A673 (cell line): ENCODE measurements at regions not wholly inside any gene's neighbourhood (a gene's known extent, or its start where the extent isn't known, plus 50 kb on each side); places are given as distances from the start of the nearest gene placed in this dataset.

ENCODE experiments used
- BruUV-seq: library from RNA; stranded (reverse); fragments of 400-500 nt; replicated peaks from 2 replicates; lab custom pipeline; 2021; lab: Mats Ljungman, UMichigan
- CTCF ChIA-PET: fragments of 300-600 bp; sonication (Branson Sonifier 250); formaldehyde crosslinking; loops from one replicate; lab custom pipeline; 2022; ENCODE audit warnings: antibody characterized with exemption; lab: Charles Lee
- POLR2A ChIA-PET: fragments of 300-600 bp; sonication (Branson Sonifier 250); formaldehyde crosslinking; loops from one replicate; lab custom pipeline; 2022; ENCODE audit warnings: antibody characterized with exemption; ENCODE audit not compliant: low non-redundant PET; lab: Charles Lee
- DNase-seq: peaks from one replicate; pipeline ENCODE4 v3.0.0-alpha.2; 2015; ENCODE audit warnings: low spot score
- H3K27ac ChIP-seq: fragments of 200-600 bp; sonication (generic); 2 replicates; pipeline ENCODE4 v1.5.1; 2016; ENCODE audit warnings: mixed run types, low read depth, mild to moderate bottlenecking, mixed read lengths, antibody characterized with exemption, low read length; ENCODE audit not compliant: poor library complexity, severe bottlenecking
- H3K27me3 ChIP-seq: fragments of 200-600 bp; sonication (generic); replicated peaks from 2 replicates; pipeline ENCODE4 v1.6.1; 2017; ENCODE audit warnings: mixed run types, low read depth, mild to moderate bottlenecking, mixed read lengths, antibody characterized with exemption, low read length; ENCODE audit not compliant: insufficient read depth, poor library complexity
- H3K36me3 ChIP-seq: fragments of 200-600 bp; sonication (generic); 2 replicates; pipeline ENCODE4 v1.6.1; 2016; ENCODE audit warnings: mixed run types, mild to moderate bottlenecking, mixed read lengths, antibody characterized with exemption, low read length; ENCODE audit not compliant: insufficient read depth, poor library complexity, severe bottlenecking
- H3K4me1 ChIP-seq: fragments of 200-600 bp; sonication (generic); 2 replicates; pipeline ENCODE4 v1.6.1; 2017; ENCODE audit warnings: mixed run types, mild to moderate bottlenecking, mixed read lengths, antibody characterized with exemption, low read length; ENCODE audit not compliant: insufficient read depth, poor library complexity, severe bottlenecking
- H3K4me3 ChIP-seq: fragments of 200-600 bp; sonication (generic); 2 replicates; pipeline ENCODE4 v1.5.1; 2016; ENCODE audit warnings: low read depth, mixed run types, mild to moderate bottlenecking, mixed read lengths, low read length; ENCODE audit not compliant: poor library complexity, severe bottlenecking
- H3K9me3 ChIP-seq: fragments of 200-600 bp; sonication (generic); 2 replicates; pipeline ENCODE4 v1.6.1; 2016; ENCODE audit warnings: mixed run types, low read depth, mild to moderate bottlenecking, mixed read lengths, antibody characterized with exemption, low read length; ENCODE audit not compliant: poor library complexity, severe bottlenecking
- CTCF ChIP-seq: fragments of 300-800, 200-600 bp; sonication (generic); conservative IDR thresholded peaks from 2 replicates; pipeline ENCODE4 v1.5.1; 2017; ENCODE audit warnings: low read depth, mild to moderate bottlenecking, antibody characterized with exemption, low read length, moderate library complexity, mixed read lengths
- EZH2 ChIP-seq: fragments of 200-600 bp; sonication (generic); IDR thresholded peaks from 2 replicates; pipeline ENCODE4 v1.6.1; 2017; ENCODE audit warnings: borderline replicate concordance, low read depth, mild to moderate bottlenecking, mixed read lengths, antibody characterized with exemption, low read length; ENCODE audit not compliant: poor library complexity, severe bottlenecking
- intact Hi-C: fragments of 100-400 bp; cut with micrococcal nuclease; formaldehyde crosslinking; loops from one replicate; pipeline ENCODE4 v1.10.0; 2022; ENCODE audit not compliant: unreplicated experiment

GRCh38 chr11:128339792-128340191, 247.6 kb downstream of the ETS1 start:
- TF ChIP-seq CTCF = no peak
- TF ChIP-seq EZH2 = no peak
- intact Hi-C loops = no loop called here
- POLR2A ChIA-PET = no interaction called here
- Histone ChIP-seq H3K9me3 (no peaks in the 10 kb centered on the region), H3K36me3 (no peaks in the 10 kb centered on the region), H3K4me1 (no peaks in the 10 kb centered on the region), H3K27ac (no peak overlapping the region), H3K27me3 (peaks cover 18% of the 10 kb centered on the region), H3K4me3 (no peak overlapping the region)
- no peak for DNase-seq
- CTCF ChIA-PET = no interaction called here
- BruUV-seq = no TSS peak

GRCh38 chr11:128338811-128339210, 248.5 kb downstream of the ETS1 start:
- ChIA-PET POLR2A (no interaction called here), CTCF (no interaction called here)
- Histone ChIP-seq H3K9me3 (no peaks in the 10 kb centered on the region), H3K27ac (no peak overlapping the region), H3K36me3 (no peaks in the 10 kb centered on the region), H3K4me1 (no peaks in the 10 kb centered on the region), H3K4me3 (no peak overlapping the region), H3K27me3 (peaks cover 14% of the 10 kb centered on the region)
- no peak for DNase-seq
- intact Hi-C loops = no loop called here
- TF ChIP-seq CTCF = no peak
- TF ChIP-seq EZH2 = no peak
- no TSS peak for BruUV-seq

GRCh38 chr11:128336203-128336602, 251.2 kb downstream of the ETS1 start:
- POLR2A ChIA-PET = no interaction called here
- no peaks in the 10 kb centered on the region for H3K36me3 ChIP-seq
- CTCF ChIA-PET = no interaction called here
- peaks cover 23% of the 10 kb centered on the region for H3K27me3 ChIP-seq
- H3K4me3 ChIP-seq = no peak overlapping the region
- H3K9me3 ChIP-seq = no peaks in the 10 kb centered on the region
- BruUV-seq = no TSS peak
- DNase-seq = no peak
- intact Hi-C loops = no loop called here
- no peak overlapping the region for H3K27ac ChIP-seq
- no peaks in the 10 kb centered on the region for H3K4me1 ChIP-seq
- TF ChIP-seq CTCF (no peak), EZH2 (no peak)
